ENCODE measurements at regions not wholly inside any gene's neighbourhood (a gene's known extent, or its start where the extent isn't known, plus 50 kb on each side); places are given as distances from the start of the nearest gene placed in this dataset.

- TF ChIP-seq, protein P1, sequence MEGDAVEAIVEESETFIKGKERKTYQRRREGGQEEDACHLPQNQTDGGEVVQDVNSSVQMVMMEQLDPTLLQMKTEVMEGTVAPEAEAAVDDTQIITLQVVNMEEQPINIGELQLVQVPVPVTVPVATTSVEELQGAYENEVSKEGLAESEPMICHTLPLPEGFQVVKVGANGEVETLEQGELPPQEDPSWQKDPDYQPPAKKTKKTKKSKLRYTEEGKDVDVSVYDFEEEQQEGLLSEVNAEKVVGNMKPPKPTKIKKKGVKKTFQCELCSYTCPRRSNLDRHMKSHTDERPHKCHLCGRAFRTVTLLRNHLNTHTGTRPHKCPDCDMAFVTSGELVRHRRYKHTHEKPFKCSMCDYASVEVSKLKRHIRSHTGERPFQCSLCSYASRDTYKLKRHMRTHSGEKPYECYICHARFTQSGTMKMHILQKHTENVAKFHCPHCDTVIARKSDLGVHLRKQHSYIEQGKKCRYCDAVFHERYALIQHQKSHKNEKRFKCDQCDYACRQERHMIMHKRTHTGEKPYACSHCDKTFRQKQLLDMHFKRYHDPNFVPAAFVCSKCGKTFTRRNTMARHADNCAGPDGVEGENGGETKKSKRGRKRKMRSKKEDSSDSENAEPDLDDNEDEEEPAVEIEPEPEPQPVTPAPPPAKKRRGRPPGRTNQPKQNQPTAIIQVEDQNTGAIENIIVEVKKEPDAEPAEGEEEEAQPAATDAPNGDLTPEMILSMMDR (conservative IDR thresholded peaks at IDR 0.05), result no peak
- TF ChIP-seq EZH2 (IDR thresholded peaks at IDR 0.05; ENCODE audit: low read depth), result no peak
Observed at GRCh38 chr2:216915557-216916150, 55.8 kb upstream of the TNP1 start.

Measured in PC-9 (cell line).